GM23338 (cell line): ENCODE measurements at regions not wholly inside any gene's neighbourhood (a gene's known extent, or its start where the extent isn't known, plus 50 kb on each side); places are given as distances from the start of the nearest gene placed in this dataset.

ENCODE experiments used
- ATAC-seq: fragments of 200-7000 bp; cut with Tn5 transposase; 3 replicates; pipeline ENCODE4 v1.9.1; 2020
- DNase-seq: peaks from one replicate; pipeline ENCODE4 v3.0.0-alpha.2; 2015; ENCODE audit warnings: low spot score
- H2AFZ ChIP-seq: fragments of 200-600 bp; sonication (generic); 2 replicates; pipeline ENCODE4 v1.8.0; 2016; ENCODE audit warnings: antibody characterized with exemption, mild to moderate bottlenecking, moderate library complexity
- H3F3A ChIP-seq: fragments of 200-600 bp; sonication (generic); replicated peaks from 2 replicates; pipeline ENCODE4 v1.8.0; 2017; ENCODE audit warnings: antibody characterized with exemption, mixed run types, low read depth
- H3K27ac ChIP-seq: fragments of 200-600 bp; sonication (generic); 2 replicates; pipeline ENCODE4 v1.6.1; 2016; ENCODE audit warnings: low read depth
- H3K27me3 ChIP-seq: fragments of 200-600 bp; sonication (generic); 2 replicates; pipeline ENCODE4 v1.8.0; 2016; ENCODE audit warnings: mild to moderate bottlenecking, mixed run types, moderate library complexity; ENCODE audit not compliant: insufficient read depth
- H3K36me3 ChIP-seq: fragments of 200-600 bp; sonication (generic); 2 replicates; pipeline ENCODE4 v1.8.0; 2016; ENCODE audit warnings: mild to moderate bottlenecking; ENCODE audit not compliant: insufficient read depth
- H3K4me1 ChIP-seq: fragments of 200-600 bp; sonication (generic); 2 replicates; pipeline ENCODE4 v1.8.0; 2016; ENCODE audit warnings: mild to moderate bottlenecking, moderate library complexity; ENCODE audit not compliant: insufficient read depth
- H3K4me2 ChIP-seq: fragments of 200-600 bp; sonication (generic); 2 replicates; pipeline ENCODE4 v1.7.1; 2017; ENCODE audit warnings: mixed run types
- H3K4me3 ChIP-seq: fragments of 200-600 bp; sonication (generic); 2 replicates; pipeline ENCODE4 v1.6.1; 2016; ENCODE audit warnings: mixed run types
- H3K79me2 ChIP-seq: fragments of 200-600 bp; sonication (generic); replicated peaks from 2 replicates; pipeline ENCODE4 v1.8.0; 2017; ENCODE audit warnings: mild to moderate bottlenecking; ENCODE audit not compliant: insufficient read depth
- H3K9me2 ChIP-seq: fragments of 200-600 bp; sonication (generic); 2 replicates; pipeline ENCODE4 v1.8.0; 2017; ENCODE audit not compliant: insufficient read depth
- H4K20me1 ChIP-seq: fragments of 200-600 bp; sonication (generic); replicated peaks from 2 replicates; pipeline ENCODE4 v1.8.0; 2017; ENCODE audit warnings: mild to moderate bottlenecking; ENCODE audit not compliant: insufficient read depth
- H3K27ac Mint-ChIP-seq: 2 replicates; pipeline ENCODE4 v1.8.0; 2020; ENCODE audit warnings: inconsistent platforms, mild to moderate bottlenecking, moderate library complexity, mixed read lengths
- H3K27me3 Mint-ChIP-seq: 3 replicates; pipeline ENCODE4 v1.8.0; 2022; ENCODE audit warnings: low read depth, mild to moderate bottlenecking, moderate library complexity, mixed read lengths, inconsistent platforms; ENCODE audit not compliant: insufficient read depth, poor library complexity
- H3K36me3 Mint-ChIP-seq: 3 replicates; pipeline ENCODE4 v1.8.0; 2021; ENCODE audit warnings: low read depth, mild to moderate bottlenecking, inconsistent platforms, moderate library complexity, mixed read lengths
- H3K4me1 Mint-ChIP-seq: 3 replicates; pipeline ENCODE4 v1.8.0; 2020; ENCODE audit warnings: mild to moderate bottlenecking, inconsistent platforms, mixed read lengths
- H3K4me3 Mint-ChIP-seq: 3 replicates; pipeline ENCODE4 v1.8.0; 2021; ENCODE audit warnings: moderate library complexity, mild to moderate bottlenecking, inconsistent platforms, mixed read lengths
- H3K9me3 Mint-ChIP-seq: 3 replicates; pipeline ENCODE4 v1.8.0; 2020; ENCODE audit warnings: moderate library complexity, mild to moderate bottlenecking, inconsistent platforms, mixed read lengths
- CREB1 ChIP-seq: fragments of 250-450 bp; sonication (Bioruptor Pico); IDR thresholded peaks from 2 replicates; pipeline ENCODE4 v1.5.0; 2020; ENCODE audit warnings: low read depth, mild to moderate bottlenecking, moderate library complexity
- EZH2 ChIP-seq: fragments of 200-600 bp; sonication (generic); IDR thresholded peaks from one replicate; pipeline ENCODE4 v1.8.0; 2017; ENCODE audit warnings: antibody characterized with exemption, mild to moderate bottlenecking, low read depth; ENCODE audit not compliant: unreplicated experiment
- EZH2phosphoT487 ChIP-seq: fragments of 200-600 bp; sonication (generic); IDR thresholded peaks from one replicate; pipeline ENCODE4 v1.8.1; 2018; ENCODE audit warnings: antibody characterized with exemption; ENCODE audit not compliant: unreplicated experiment
- JUNB ChIP-seq: IDR thresholded peaks from one replicate; pipeline ENCODE4 v1.6.1; 2016; ENCODE audit warnings: antibody characterized with exemption; ENCODE audit not compliant: unreplicated experiment
- POLR2AphosphoS5 ChIP-seq: IDR thresholded peaks from 2 replicates; pipeline ENCODE4 v1.6.1; 2016; ENCODE audit warnings: antibody characterized with exemption, low read depth
- STAT1 ChIP-seq: IDR thresholded peaks from one replicate; pipeline ENCODE4 v1.6.1; 2016; ENCODE audit warnings: antibody characterized with exemption; ENCODE audit not compliant: unreplicated experiment
- ZNF331 ChIP-seq: fragments of 250-450 bp; sonication (Bioruptor Pico); IDR thresholded peaks from 2 replicates; pipeline ENCODE4 v1.5.0; 2020; ENCODE audit warnings: low read depth, mild to moderate bottlenecking, moderate library complexity
- TF ChIP-seq, protein P1 (sequence below): fragments of 250-450 bp; sonication (Bioruptor Pico); IDR thresholded peaks from 2 replicates; pipeline ENCODE4 v1.5.0; 2020; ENCODE audit warnings: mild to moderate bottlenecking, moderate library complexity
- TF ChIP-seq, protein P2 (sequence below): IDR thresholded peaks from 2 replicates; pipeline ENCODE4 v1.6.1; 2016; ENCODE audit warnings: antibody characterized with exemption

DNA sequence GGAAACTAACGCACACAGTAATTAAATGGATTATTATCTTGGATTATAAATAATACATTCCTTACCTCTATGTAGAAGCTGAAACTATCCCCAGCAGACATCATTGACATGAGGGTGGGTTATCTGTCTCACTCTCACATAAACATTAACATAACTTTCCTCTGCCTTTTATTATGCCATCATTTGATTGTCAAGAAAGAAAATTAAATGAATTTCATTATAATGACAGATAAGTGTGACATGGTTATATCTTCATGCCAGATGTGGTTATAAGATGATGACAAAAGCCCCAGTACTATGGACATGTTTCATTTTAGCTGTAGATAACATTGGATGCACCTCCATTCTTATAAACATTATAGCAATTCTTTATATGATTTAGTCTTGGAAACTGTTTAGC is 476.5 kb downstream of the KCNT2 start (continued):
- TF ChIP-seq, protein P1, sequence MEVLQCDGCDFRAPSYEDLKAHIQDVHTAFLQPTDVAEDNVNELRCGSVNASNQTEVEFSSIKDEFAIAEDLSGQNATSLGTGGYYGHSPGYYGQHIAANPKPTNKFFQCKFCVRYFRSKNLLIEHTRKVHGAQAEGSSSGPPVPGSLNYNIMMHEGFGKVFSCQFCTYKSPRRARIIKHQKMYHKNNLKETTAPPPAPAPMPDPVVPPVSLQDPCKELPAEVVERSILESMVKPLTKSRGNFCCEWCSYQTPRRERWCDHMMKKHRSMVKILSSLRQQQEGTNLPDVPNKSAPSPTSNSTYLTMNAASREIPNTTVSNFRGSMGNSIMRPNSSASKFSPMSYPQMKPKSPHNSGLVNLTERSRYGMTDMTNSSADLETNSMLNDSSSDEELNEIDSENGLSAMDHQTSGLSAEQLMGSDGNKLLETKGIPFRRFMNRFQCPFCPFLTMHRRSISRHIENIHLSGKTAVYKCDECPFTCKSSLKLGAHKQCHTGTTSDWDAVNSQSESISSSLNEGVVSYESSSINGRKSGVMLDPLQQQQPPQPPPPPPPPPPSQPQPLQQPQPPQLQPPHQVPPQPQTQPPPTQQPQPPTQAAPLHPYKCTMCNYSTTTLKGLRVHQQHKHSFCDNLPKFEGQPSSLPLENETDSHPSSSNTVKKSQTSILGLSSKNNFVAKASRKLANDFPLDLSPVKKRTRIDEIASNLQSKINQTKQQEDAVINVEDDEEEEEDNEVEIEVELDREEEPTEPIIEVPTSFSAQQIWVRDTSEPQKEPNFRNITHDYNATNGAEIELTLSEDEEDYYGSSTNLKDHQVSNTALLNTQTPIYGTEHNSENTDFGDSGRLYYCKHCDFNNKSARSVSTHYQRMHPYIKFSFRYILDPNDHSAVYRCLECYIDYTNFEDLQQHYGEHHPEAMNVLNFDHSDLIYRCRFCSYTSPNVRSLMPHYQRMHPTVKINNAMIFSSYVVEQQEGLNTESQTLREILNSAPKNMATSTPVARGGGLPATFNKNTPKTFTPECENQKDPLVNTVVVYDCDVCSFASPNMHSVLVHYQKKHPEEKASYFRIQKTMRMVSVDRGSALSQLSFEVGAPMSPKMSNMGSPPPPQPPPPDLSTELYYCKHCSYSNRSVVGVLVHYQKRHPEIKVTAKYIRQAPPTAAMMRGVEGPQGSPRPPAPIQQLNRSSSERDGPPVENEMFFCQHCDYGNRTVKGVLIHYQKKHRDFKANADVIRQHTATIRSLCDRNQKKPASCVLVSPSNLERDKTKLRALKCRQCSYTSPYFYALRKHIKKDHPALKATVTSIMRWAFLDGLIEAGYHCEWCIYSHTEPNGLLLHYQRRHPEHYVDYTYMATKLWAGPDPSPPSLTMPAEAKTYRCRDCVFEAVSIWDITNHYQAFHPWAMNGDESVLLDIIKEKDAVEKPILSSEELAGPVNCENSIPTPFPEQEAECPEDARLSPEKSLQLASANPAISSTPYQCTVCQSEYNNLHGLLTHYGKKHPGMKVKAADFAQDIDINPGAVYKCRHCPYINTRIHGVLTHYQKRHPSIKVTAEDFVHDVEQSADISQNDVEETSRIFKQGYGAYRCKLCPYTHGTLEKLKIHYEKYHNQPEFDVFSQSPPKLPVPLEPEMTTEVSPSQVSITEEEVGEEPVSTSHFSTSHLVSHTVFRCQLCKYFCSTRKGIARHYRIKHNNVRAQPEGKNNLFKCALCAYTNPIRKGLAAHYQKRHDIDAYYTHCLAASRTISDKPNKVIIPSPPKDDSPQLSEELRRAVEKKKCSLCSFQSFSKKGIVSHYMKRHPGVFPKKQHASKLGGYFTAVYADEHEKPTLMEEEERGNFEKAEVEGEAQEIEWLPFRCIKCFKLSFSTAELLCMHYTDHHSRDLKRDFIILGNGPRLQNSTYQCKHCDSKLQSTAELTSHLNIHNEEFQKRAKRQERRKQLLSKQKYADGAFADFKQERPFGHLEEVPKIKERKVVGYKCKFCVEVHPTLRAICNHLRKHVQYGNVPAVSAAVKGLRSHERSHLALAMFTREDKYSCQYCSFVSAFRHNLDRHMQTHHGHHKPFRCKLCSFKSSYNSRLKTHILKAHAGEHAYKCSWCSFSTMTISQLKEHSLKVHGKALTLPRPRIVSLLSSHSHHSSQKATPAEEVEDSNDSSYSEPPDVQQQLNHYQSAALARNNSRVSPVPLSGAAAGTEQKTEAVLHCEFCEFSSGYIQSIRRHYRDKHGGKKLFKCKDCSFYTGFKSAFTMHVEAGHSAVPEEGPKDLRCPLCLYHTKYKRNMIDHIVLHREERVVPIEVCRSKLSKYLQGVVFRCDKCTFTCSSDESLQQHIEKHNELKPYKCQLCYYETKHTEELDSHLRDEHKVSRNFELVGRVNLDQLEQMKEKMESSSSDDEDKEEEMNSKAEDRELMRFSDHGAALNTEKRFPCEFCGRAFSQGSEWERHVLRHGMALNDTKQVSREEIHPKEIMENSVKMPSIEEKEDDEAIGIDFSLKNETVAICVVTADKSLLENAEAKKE (CRISPR knock-in tag), result no peak
- TF ChIP-seq EZH2, result no peak
- TF ChIP-seq CREB1 (CRISPR knock-in tag), result no peak
- no peak for TF ChIP-seq JUNB

DNA sequence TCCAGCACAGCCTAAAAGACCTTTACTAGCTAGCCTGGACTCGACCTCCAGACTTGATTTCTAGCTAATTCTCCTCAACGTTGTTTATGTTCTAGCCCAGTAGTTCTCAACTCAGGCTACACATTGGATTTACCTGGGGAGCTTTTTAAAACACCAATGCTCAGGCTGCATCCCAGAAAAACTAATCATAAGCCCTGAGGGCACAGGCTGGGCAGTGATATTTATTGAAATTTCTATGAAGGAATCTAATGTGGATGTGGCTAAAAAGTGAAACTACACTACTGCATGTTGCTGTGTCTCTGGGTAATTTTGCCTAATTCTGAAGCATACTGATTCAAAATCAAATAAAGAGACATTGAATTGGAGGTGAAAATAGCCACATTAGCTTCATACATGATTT is 479.4 kb downstream of the KCNT2 start:
- H2AFZ ChIP-seq, result peak overlapping the region; percentile 40

More for the DNA sequence above, 479.4 kb downstream of the KCNT2 start:
- Mint-ChIP-seq H3K9me3 (no peaks in the 10 kb centered on the region), H3K4me1 (no peaks in the 10 kb centered on the region), H3K27me3 (no peaks in the 10 kb centered on the region), H3K27ac (no peak overlapping the region), H3K36me3 (no peaks in the 10 kb centered on the region), H3K4me3 (no peak overlapping the region)
- TF ChIP-seq, protein P1 (CRISPR knock-in tag), result no peak
- TF ChIP-seq JUNB, result no peak
- no peak for TF ChIP-seq ZNF331 (CRISPR knock-in tag)
- TF ChIP-seq, protein P2, sequence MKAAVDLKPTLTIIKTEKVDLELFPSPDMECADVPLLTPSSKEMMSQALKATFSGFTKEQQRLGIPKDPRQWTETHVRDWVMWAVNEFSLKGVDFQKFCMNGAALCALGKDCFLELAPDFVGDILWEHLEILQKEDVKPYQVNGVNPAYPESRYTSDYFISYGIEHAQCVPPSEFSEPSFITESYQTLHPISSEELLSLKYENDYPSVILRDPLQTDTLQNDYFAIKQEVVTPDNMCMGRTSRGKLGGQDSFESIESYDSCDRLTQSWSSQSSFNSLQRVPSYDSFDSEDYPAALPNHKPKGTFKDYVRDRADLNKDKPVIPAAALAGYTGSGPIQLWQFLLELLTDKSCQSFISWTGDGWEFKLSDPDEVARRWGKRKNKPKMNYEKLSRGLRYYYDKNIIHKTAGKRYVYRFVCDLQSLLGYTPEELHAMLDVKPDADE, result no peak
- TF ChIP-seq POLR2AphosphoS5, result no peak
- TF ChIP-seq STAT1, result no peak
- TF ChIP-seq CREB1 (CRISPR knock-in tag), result no peak
- no peak for TF ChIP-seq EZH2phosphoT487
- Histone ChIP-seq H3K79me2 (no peaks in the 10 kb centered on the region), H3K27me3 (no peaks in the 10 kb centered on the region), H4K20me1 (no peaks in the 10 kb centered on the region), H3F3A (no peaks in the 10 kb centered on the region), H3K4me2 (no peak overlapping the region), H3K9me2 (no peaks in the 10 kb centered on the region), H3K4me3 (no peak overlapping the region), H3K4me1 (no peaks in the 10 kb centered on the region), H3K36me3 (no peaks in the 10 kb centered on the region), H3K27ac (no peak overlapping the region)
- DNase-seq (no peak), ATAC-seq (no peak)
